Tibial nerve (tissue), 4 donors: ENCODE measurements at regions not wholly inside any gene's neighbourhood (a gene's known extent, or its start where the extent isn't known, plus 50 kb on each side); places are given as distances from the start of the nearest gene placed in this dataset.
"Not testable (repeated sequence)": the region's sequence is repeated elsewhere in the genome, so short reads cannot be mapped to it uniquely, and the experiment has no call there.

Experiments used
- DNase-seq, 2 donors: peaks; one replicate each; pipeline ENCODE4 v3.0.0-alpha.2; 2019; ENCODE audit warnings: low spot score in 2 of 2
- H3K27ac ChIP-seq, 4 donors: fragments of 200-600 bp; sonication (generic) in 3 of 4; one replicate each; pipeline ENCODE4 v1.5.1; 2017 to 2019; ENCODE audit warnings: mild to moderate bottlenecking in 1 of 4
- H3K27me3 ChIP-seq, 2 donors: fragments of 200-600 bp; sonication (generic) in 1 of 2; one replicate each; pipeline versions ENCODE4 v1.5.1 to v1.6.0; 2017 to 2019
- H3K36me3 ChIP-seq, 3 donors: fragments of 200-600 bp; sonication (generic); one replicate each; pipeline ENCODE4 v1.5.1; 2018 to 2019
- H3K4me1 ChIP-seq, 4 donors: fragments of 200-600 bp; sonication (generic) in 3 of 4; one replicate each; pipeline ENCODE4 v1.5.1; 2017 to 2019
- H3K4me3 ChIP-seq, 4 donors: fragments of 200-600 bp; sonication (generic) in 3 of 4; one replicate each; pipeline ENCODE4 v1.5.1; 2017 to 2019; ENCODE audit warnings: mild to moderate bottlenecking in 1 of 4, moderate library complexity in 1 of 4
- H3K9me3 ChIP-seq, 4 donors: fragments of 200-600 bp; sonication (generic) in 3 of 4; one replicate each; pipeline ENCODE4 v1.5.1; 2017 to 2019
- CTCF ChIP-seq, 5 experiments: fragments of 200-600 bp in 3 of 5; fragments of 450-650 bp in 2 of 5; sonication (generic) in 3 of 5; IDR thresholded peaks; one replicate each; pipeline ENCODE4 v1.5.1; 2016 to 2019; ENCODE audit warnings: antibody characterized with exemption in 5 of 5, mild to moderate bottlenecking in 3 of 5, moderate library complexity in 2 of 5
- EP300 ChIP-seq, 2 donors: sonication (generic); formaldehyde crosslinking; IDR thresholded peaks; one replicate each; pipeline ENCODE4 v1.6.1; 2017; ENCODE audit warnings: antibody characterized with exemption in 2 of 2, mild to moderate bottlenecking in 1 of 2
- WGBS, 2 donors: methylation state at CpG; one replicate each; pipeline ENCODE4 v1.1.5; 2018; 5-methylcytosine and 5-hydroxymethylcytosine counted together

- not testable (repeated sequence) for H3K4me1 ChIP-seq, H3K27me3 ChIP-seq, H3K27ac ChIP-seq, H3K36me3 ChIP-seq, H3K4me3 ChIP-seq, H3K9me3 ChIP-seq
- peak in 1 of 2 donors; percentile 35 for TF ChIP-seq EP300 (IDR thresholded peaks at IDR 0.05)
- peak in 1 of 2 donors; percentile 46 for DNase-seq
These were observed 690.5 kb downstream of the PRIM2 start for GRCh38 chr6:58008001-58008335.

- not testable (repeated sequence) for DNase-seq, H3K27me3 ChIP-seq, H3K9me3 ChIP-seq, H3K4me3 ChIP-seq, H3K36me3 ChIP-seq, H3K4me1 ChIP-seq, H3K27ac ChIP-seq
- WGBS, 2 donors, result 26 to 64% methylated on average over 4 to 5 of the region's 8 CpGs
These were observed 694.6 kb downstream of the PRIM2 start for GRCh38 chr6:58011954-58012600.

GRCh38 chr6:58016614-58017013 is 699.2 kb downstream of the PRIM2 start:
- H3K9me3 ChIP-seq, DNase-seq, H3K27ac ChIP-seq, H3K4me1 ChIP-seq, H3K27me3 ChIP-seq, H3K36me3 ChIP-seq, H3K4me3 ChIP-seq: not testable (repeated sequence)
- 49 to 52% methylated on average over 4 of the region's 4 CpGs for WGBS, 2 donors

- 75 to 80% methylated on average over 5 of the region's 5 CpGs for WGBS, 2 donors
- DNase-seq, H3K4me3 ChIP-seq, H3K36me3 ChIP-seq, H3K27me3 ChIP-seq, H3K27ac ChIP-seq, H3K4me1 ChIP-seq, H3K9me3 ChIP-seq: not testable (repeated sequence)
These were observed 710.8 kb downstream of the PRIM2 start for GRCh38 chr6:58028188-58028587.

GRCh38 chr6:58038213-58038612 is 720.8 kb downstream of the PRIM2 start:
- H3K27me3 ChIP-seq, H3K9me3 ChIP-seq, H3K4me3 ChIP-seq, H3K4me1 ChIP-seq, H3K36me3 ChIP-seq, H3K27ac ChIP-seq, DNase-seq: not testable (repeated sequence)
- 90 to 93% methylated on average over 11 of the region's 11 CpGs for WGBS, 2 donors

- H3K27me3 ChIP-seq, H3K27ac ChIP-seq, H3K9me3 ChIP-seq, DNase-seq, H3K4me1 ChIP-seq, H3K4me3 ChIP-seq, H3K36me3 ChIP-seq: not testable (repeated sequence)
- no CpG with 5 or more reads among the region's 1 CpG for WGBS, 2 donors
These were observed 729.2 kb downstream of the PRIM2 start for GRCh38 chr6:58046584-58046983.

- H3K4me3 ChIP-seq, H3K27ac ChIP-seq, H3K27me3 ChIP-seq, DNase-seq, H3K36me3 ChIP-seq, H3K4me1 ChIP-seq, H3K9me3 ChIP-seq: not testable (repeated sequence)
- WGBS, 2 donors, result 21 to 22% methylated on average over 3 of the region's 3 CpGs
These were observed 730.0 kb downstream of the PRIM2 start for GRCh38 chr6:58047389-58047788.

- TF ChIP-seq CTCF (IDR thresholded peaks at IDR 0.05), result peak in 2 of 5 experiments; percentile 15 to 18
- 21 to 34% methylated on average over 2 of the region's 2 CpGs for WGBS, 2 donors
These were observed 730.4 kb downstream of the PRIM2 start for GRCh38 chr6:58047865-58048264.

GRCh38 chr6:58055465-58056176 is 738.2 kb downstream of the PRIM2 start:
- H3K9me3 ChIP-seq, H3K27me3 ChIP-seq, DNase-seq, H3K4me3 ChIP-seq, H3K4me1 ChIP-seq, H3K36me3 ChIP-seq: not testable (repeated sequence)
- peak overlapping the region in 2 of 4 donors; percentile 26 to 64 for H3K27ac ChIP-seq
- 26 to 33% methylated on average over 5 of the region's 6 CpGs for WGBS, 2 donors

More at GRCh38 chr6:58047865-58048264, 730.4 kb downstream of the PRIM2 start:
- H3K4me1 ChIP-seq, H3K4me3 ChIP-seq, H3K27me3 ChIP-seq, H3K36me3 ChIP-seq, H3K27ac ChIP-seq, DNase-seq, H3K9me3 ChIP-seq: not testable (repeated sequence)

- H3K9me3 ChIP-seq, H3K4me1 ChIP-seq, H3K36me3 ChIP-seq, H3K4me3 ChIP-seq, H3K27me3 ChIP-seq: not testable (repeated sequence)
- H3K27ac ChIP-seq, result peak overlapping the region in 1 of 4 donors; percentile 24
- 10 to 29% methylated on average over 1 of the region's 1 CpG for WGBS, 2 donors
- peak in 1 of 2 donors; percentile 10 for DNase-seq
These were observed 742.3 kb downstream of the PRIM2 start for GRCh38 chr6:58059701-58060100.

GRCh38 chr6:58063542-58063941 is 746.1 kb downstream of the PRIM2 start:
- not testable (repeated sequence) for H3K36me3 ChIP-seq, DNase-seq, H3K4me3 ChIP-seq, H3K27ac ChIP-seq, H3K27me3 ChIP-seq, H3K4me1 ChIP-seq, H3K9me3 ChIP-seq
- 64 to 74% methylated on average over 1 of the region's 1 CpG for WGBS, 2 donors

- not testable (repeated sequence) for H3K27ac ChIP-seq, H3K4me1 ChIP-seq, H3K9me3 ChIP-seq, H3K36me3 ChIP-seq, H3K4me3 ChIP-seq, DNase-seq, H3K27me3 ChIP-seq
- WGBS, 2 donors, result 14 to 45% methylated on average over 1 of the region's 1 CpG
These were observed 750.6 kb downstream of the PRIM2 start for GRCh38 chr6:58067867-58068548.
